Activated naive CD8-positive, alpha-beta T cell treated with anti-CD3 and anti-CD28 coated beads, Interleukin-2, amount 50 U/mL, for 24 hours (primary cell): ENCODE measurements at regions not wholly inside any gene's neighbourhood (a gene's known extent, or its start where the extent isn't known, plus 50 kb on each side); places are given as distances from the start of the nearest gene placed in this dataset.

Experiments used
- ATAC-seq: fragments of 150-1000 bp; cut with Tn5 transposase; one replicate; pipeline ENCODE4 v1.10.0; 2021
- DNase-seq: peaks from one replicate; pipeline ENCODE4 v3.0.0; 2021
- H3K27ac Mint-ChIP-seq: one replicate; pipeline ENCODE4 v1.8.0; 2021; ENCODE audit warnings: mild to moderate bottlenecking, mixed read lengths
- H3K27me3 Mint-ChIP-seq: one replicate; pipeline ENCODE4 v1.8.0; 2021; ENCODE audit warnings: mixed read lengths
- H3K36me3 Mint-ChIP-seq: one replicate; pipeline ENCODE4 v1.8.0; 2021; ENCODE audit warnings: low read depth, mixed read lengths
- H3K4me1 Mint-ChIP-seq: one replicate; pipeline ENCODE4 v1.8.0; 2021; ENCODE audit warnings: mixed read lengths
- H3K4me3 Mint-ChIP-seq: one replicate; pipeline ENCODE4 v1.8.0; 2021; ENCODE audit warnings: mild to moderate bottlenecking, moderate library complexity, mixed read lengths
- H3K9me3 Mint-ChIP-seq: one replicate; pipeline ENCODE4 v1.8.0; 2021; ENCODE audit warnings: mixed read lengths

GRCh38 chr10:3464760-3465405, 292.3 kb upstream of the PITRM1 start:
- Mint-ChIP-seq H3K4me1 (peaks cover 32% of the 10 kb centered on the region), H3K9me3 (no peaks in the 10 kb centered on the region), H3K4me3 (no peak overlapping the region), H3K27me3 (peaks cover 13% of the 10 kb centered on the region), H3K27ac (no peak overlapping the region), H3K36me3 (no peaks in the 10 kb centered on the region)
- DNase-seq = no peak
- no peak for ATAC-seq

- DNase-seq = no peak
- Mint-ChIP-seq H3K9me3 (no peaks in the 10 kb centered on the region), H3K27ac (no peak overlapping the region), H3K36me3 (no peaks in the 10 kb centered on the region), H3K4me1 (peaks cover 3% of the 10 kb centered on the region), H3K4me3 (no peak overlapping the region), H3K27me3 (peaks cover 6% of the 10 kb centered on the region)
- no peak for ATAC-seq
Measured at GRCh38 chr10:3460420-3461128, 288.0 kb upstream of the PITRM1 start.

- H3K9me3 Mint-ChIP-seq = no peaks in the 10 kb centered on the region
- no peak for ATAC-seq
- H3K4me3 Mint-ChIP-seq = no peak overlapping the region
- no peak overlapping the region for H3K27ac Mint-ChIP-seq
- H3K4me1 Mint-ChIP-seq = peaks cover 3% of the 10 kb centered on the region
- no peaks in the 10 kb centered on the region for H3K36me3 Mint-ChIP-seq
- peaks cover 2% of the 10 kb centered on the region for H3K27me3 Mint-ChIP-seq
- DNase-seq = no peak
Measured at GRCh38 chr10:3455385-3456334, 283.1 kb upstream of the PITRM1 start.

GRCh38 chr10:3452683-3453361, 280.2 kb upstream of the PITRM1 start:
- ATAC-seq = no peak
- Mint-ChIP-seq H3K9me3 (no peaks in the 10 kb centered on the region), H3K27ac (no peak overlapping the region), H3K4me3 (no peak overlapping the region), H3K27me3 (peaks cover 5% of the 10 kb centered on the region), H3K36me3 (no peaks in the 10 kb centered on the region), H3K4me1 (peaks cover 3% of the 10 kb centered on the region)
- no peak for DNase-seq

- DNase-seq = no peak
- no peak overlapping the region for H3K27ac Mint-ChIP-seq
- no peak overlapping the region for H3K4me3 Mint-ChIP-seq
- no peak for ATAC-seq
- H3K9me3 Mint-ChIP-seq = no peaks in the 10 kb centered on the region
- H3K4me1 Mint-ChIP-seq = peaks cover 3% of the 10 kb centered on the region
- no peaks in the 10 kb centered on the region for H3K36me3 Mint-ChIP-seq
- peaks cover 9% of the 10 kb centered on the region for H3K27me3 Mint-ChIP-seq
Measured at GRCh38 chr10:3452173-3452626, 279.6 kb upstream of the PITRM1 start.

- H3K4me3 Mint-ChIP-seq = no peak overlapping the region
- no peak overlapping the region for H3K27ac Mint-ChIP-seq
- H3K4me1 Mint-ChIP-seq = peaks cover 3% of the 10 kb centered on the region
- peaks cover 9% of the 10 kb centered on the region for H3K27me3 Mint-ChIP-seq
- H3K9me3 Mint-ChIP-seq = no peaks in the 10 kb centered on the region
- no peaks in the 10 kb centered on the region for H3K36me3 Mint-ChIP-seq
- DNase-seq = no peak
- ATAC-seq = no peak
Measured at GRCh38 chr10:3451516-3452172, 279.1 kb upstream of the PITRM1 start.

- Mint-ChIP-seq H3K4me3 (no peak overlapping the region), H3K36me3 (no peaks in the 10 kb centered on the region)
Measured at GRCh38 chr10:3446221-3446620, 273.6 kb upstream of the PITRM1 start.

GRCh38 chr10:3445648-3446047, 273.1 kb upstream of the PITRM1 start:
- DNase-seq (no peak), ATAC-seq (no peak)
- no peaks in the 10 kb centered on the region for H3K9me3 Mint-ChIP-seq
- peaks cover 24% of the 10 kb centered on the region for H3K27me3 Mint-ChIP-seq
- no peak overlapping the region for H3K27ac Mint-ChIP-seq
- H3K36me3 Mint-ChIP-seq = no peaks in the 10 kb centered on the region
- no peak overlapping the region for H3K4me3 Mint-ChIP-seq
- peaks cover 3% of the 10 kb centered on the region for H3K4me1 Mint-ChIP-seq

More at GRCh38 chr10:3446221-3446620, 273.6 kb upstream of the PITRM1 start:
- no peak for DNase-seq
- H3K4me1 Mint-ChIP-seq = peaks cover 3% of the 10 kb centered on the region
- ATAC-seq = no peak
- H3K27me3 Mint-ChIP-seq = peaks cover 24% of the 10 kb centered on the region
- no peaks in the 10 kb centered on the region for H3K9me3 Mint-ChIP-seq
- no peak overlapping the region for H3K27ac Mint-ChIP-seq

GRCh38 chr10:3442451-3442990, 269.9 kb upstream of the PITRM1 start:
- Mint-ChIP-seq H3K27ac (no peak overlapping the region), H3K4me1 (peaks cover 3% of the 10 kb centered on the region), H3K4me3 (no peak overlapping the region), H3K9me3 (peaks cover 4% of the 10 kb centered on the region), H3K36me3 (no peaks in the 10 kb centered on the region), H3K27me3 (peaks cover 21% of the 10 kb centered on the region)
- no peak for ATAC-seq
- no peak for DNase-seq

- ATAC-seq = no peak
- H3K9me3 Mint-ChIP-seq = peaks cover 4% of the 10 kb centered on the region
- DNase-seq = no peak
- H3K27me3 Mint-ChIP-seq = peaks cover 18% of the 10 kb centered on the region
- no peak overlapping the region for H3K4me3 Mint-ChIP-seq
- H3K27ac Mint-ChIP-seq = no peak overlapping the region
- no peaks in the 10 kb centered on the region for H3K4me1 Mint-ChIP-seq
- no peaks in the 10 kb centered on the region for H3K36me3 Mint-ChIP-seq
Measured at GRCh38 chr10:3439183-3439582, 266.6 kb upstream of the PITRM1 start.

GRCh38 chr10:3438606-3439005, 266.0 kb upstream of the PITRM1 start:
- DNase-seq = no peak
- no peak overlapping the region for H3K4me3 Mint-ChIP-seq

GRCh38 chr10:3435671-3436070, 263.1 kb upstream of the PITRM1 start:
- no peaks in the 10 kb centered on the region for H3K36me3 Mint-ChIP-seq
- ATAC-seq (no peak), DNase-seq (no peak)
- peaks cover 8% of the 10 kb centered on the region for H3K27me3 Mint-ChIP-seq
- H3K27ac Mint-ChIP-seq = no peak overlapping the region
- peaks cover 9% of the 10 kb centered on the region for H3K9me3 Mint-ChIP-seq
- no peak overlapping the region for H3K4me3 Mint-ChIP-seq
- H3K4me1 Mint-ChIP-seq = no peaks in the 10 kb centered on the region

More at GRCh38 chr10:3438606-3439005, 266.0 kb upstream of the PITRM1 start:
- no peaks in the 10 kb centered on the region for H3K36me3 Mint-ChIP-seq
- ATAC-seq = no peak
- H3K4me1 Mint-ChIP-seq = no peaks in the 10 kb centered on the region
- H3K9me3 Mint-ChIP-seq = peaks cover 4% of the 10 kb centered on the region
- no peak overlapping the region for H3K27ac Mint-ChIP-seq
- H3K27me3 Mint-ChIP-seq = peaks cover 15% of the 10 kb centered on the region

GRCh38 chr10:3433988-3434387, 261.4 kb upstream of the PITRM1 start:
- Mint-ChIP-seq H3K9me3 (peaks cover 12% of the 10 kb centered on the region), H3K4me3 (no peak overlapping the region), H3K27ac (no peak overlapping the region), H3K4me1 (no peaks in the 10 kb centered on the region), H3K36me3 (peaks cover 2% of the 10 kb centered on the region), H3K27me3 (peaks cover 8% of the 10 kb centered on the region)
- no peak for ATAC-seq
- DNase-seq = no peak
